ENCODE measurements at regions not wholly inside any gene's neighbourhood (a gene's known extent, or its start where the extent isn't known, plus 50 kb on each side); places are given as distances from the start of the nearest gene placed in this dataset.
A peak's percentile ranks its signal among the peaks of the same experiment; 100 is the strongest.
"Not testable (repeated sequence)": the region's sequence is repeated elsewhere in the genome, so short reads cannot be mapped to it uniquely, and the experiment has no call there.

DNA sequence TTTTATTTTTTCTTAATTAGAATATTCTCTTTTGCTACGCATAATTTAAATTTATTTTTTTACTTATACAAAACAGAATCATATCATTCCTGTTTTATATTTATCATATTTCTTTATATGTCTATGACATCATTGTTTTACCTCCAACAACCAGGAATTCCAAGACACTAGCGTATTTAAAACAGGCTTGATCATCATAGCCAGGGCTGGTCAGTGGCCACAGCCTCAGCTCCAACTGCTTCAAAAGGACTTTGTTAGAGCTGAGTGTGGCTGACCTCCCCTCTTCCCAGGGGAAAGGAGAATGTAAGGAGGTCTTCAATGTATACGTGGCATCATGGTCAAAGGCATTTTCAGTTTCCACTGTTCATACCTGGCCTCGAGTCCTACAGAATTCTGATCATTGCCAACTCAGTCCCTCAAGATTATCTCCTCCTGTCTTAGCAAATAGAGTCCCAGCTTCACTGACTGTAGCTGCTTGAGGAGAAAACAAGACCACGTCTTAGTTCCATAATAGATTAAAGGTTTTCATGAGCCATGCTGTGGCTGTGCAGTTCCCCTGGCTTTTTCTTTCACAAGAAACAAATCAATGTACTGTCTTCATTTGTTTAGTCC lies 444.0 kb downstream of the PTPRC start:
- H3K27ac ChIP-seq = no peak overlapping the region
- no peaks in the 10 kb centered on the region for H3K36me3 ChIP-seq (ENCODE audit: insufficient read depth, low read length)
- H3K9me3 ChIP-seq (ENCODE audit: low read depth, low read length) = no peaks in the 10 kb centered on the region
- DNase-seq (ENCODE audit: low read depth, low spot score) = no peak
- TF ChIP-seq FOXP2 (optimal IDR thresholded peaks at IDR 0.05; ENCODE audit: control extremely low read depth, extremely low read length, insufficient read depth) = no peak
- TF ChIP-seq POLR2AphosphoS5 (IDR thresholded peaks at IDR 0.05; ENCODE audit: borderline replicate concordance, low read depth, low read length) = no peak
- TF ChIP-seq EZH2 (IDR thresholded peaks at IDR 0.05) = no peak
- H3K9ac ChIP-seq (ENCODE audit: insufficient read length) = no peak overlapping the region
- H3K4me3 ChIP-seq = no peak overlapping the region

DNA sequence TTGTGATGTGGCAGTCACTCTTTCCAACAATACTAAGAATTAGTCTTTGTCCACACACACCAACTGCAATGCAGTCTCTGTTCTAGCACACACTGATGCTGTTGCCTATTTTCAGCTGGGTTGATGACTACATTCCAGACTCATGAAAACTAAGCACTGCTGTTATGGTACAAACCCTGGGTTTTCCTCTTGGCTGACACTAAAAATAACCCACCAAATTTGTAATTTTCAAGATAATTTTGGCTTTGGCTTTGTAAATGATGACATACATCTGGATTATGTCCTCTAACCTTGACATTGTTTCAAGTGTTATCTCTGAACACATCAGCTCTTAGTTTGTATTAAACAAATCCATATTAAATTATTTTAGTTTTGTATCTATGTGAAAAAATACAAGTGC lies 444.8 kb downstream of the PTPRC start:
- Histone ChIP-seq H3K27ac (no peak overlapping the region), H3K36me3 (ENCODE audit: insufficient read depth, low read length) (no peaks in the 10 kb centered on the region), H3K9me3 (ENCODE audit: low read depth, low read length) (no peaks in the 10 kb centered on the region), H3K9ac (ENCODE audit: insufficient read length) (no peak overlapping the region), H3K4me3 (no peak overlapping the region)
- TF ChIP-seq POLR2AphosphoS5 (IDR thresholded peaks at IDR 0.05; ENCODE audit: borderline replicate concordance, low read depth, low read length) = no peak
- no peak for TF ChIP-seq EZH2 (IDR thresholded peaks at IDR 0.05)
- TF ChIP-seq FOXP2 (optimal IDR thresholded peaks at IDR 0.05; ENCODE audit: control extremely low read depth, extremely low read length, insufficient read depth) = no peak
- no peak for DNase-seq (ENCODE audit: low read depth, low spot score)

DNA sequence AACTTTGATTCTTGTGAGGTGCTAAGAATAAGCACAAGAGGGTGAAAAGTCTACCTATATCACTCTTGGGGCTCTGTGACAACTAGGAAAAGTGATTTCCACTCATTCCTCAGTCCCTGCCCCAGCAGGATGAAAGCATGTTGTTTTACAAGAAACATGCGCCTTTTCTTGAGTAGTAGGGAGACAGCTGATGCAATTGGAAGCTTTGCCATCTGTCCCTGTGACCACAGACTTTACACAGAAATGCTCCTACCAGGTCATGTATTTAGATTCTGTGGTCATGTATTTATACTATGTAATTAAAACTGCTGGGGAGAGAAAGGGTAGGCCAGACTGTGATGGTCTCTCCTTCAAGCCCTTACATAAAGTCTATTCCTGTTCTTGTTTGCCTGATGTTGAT lies 445.5 kb downstream of the PTPRC start:
- no peak for DNase-seq (ENCODE audit: low read depth, low spot score)
- peak overlapping the region; percentile 64 for H3K27ac ChIP-seq
- TF ChIP-seq FOXP2 (optimal IDR thresholded peaks at IDR 0.05; ENCODE audit: control extremely low read depth, extremely low read length, insufficient read depth) (no peak), POLR2AphosphoS5 (IDR thresholded peaks at IDR 0.05; ENCODE audit: borderline replicate concordance, low read depth, low read length) (no peak), EZH2 (IDR thresholded peaks at IDR 0.05) (no peak)
- H3K4me3 ChIP-seq = no peak overlapping the region
- H3K36me3 ChIP-seq (ENCODE audit: insufficient read depth, low read length) = no peaks in the 10 kb centered on the region
- H3K9ac ChIP-seq (ENCODE audit: insufficient read length) = peak overlapping the region; percentile 3
- no peaks in the 10 kb centered on the region for H3K9me3 ChIP-seq (ENCODE audit: low read depth, low read length)

DNA sequence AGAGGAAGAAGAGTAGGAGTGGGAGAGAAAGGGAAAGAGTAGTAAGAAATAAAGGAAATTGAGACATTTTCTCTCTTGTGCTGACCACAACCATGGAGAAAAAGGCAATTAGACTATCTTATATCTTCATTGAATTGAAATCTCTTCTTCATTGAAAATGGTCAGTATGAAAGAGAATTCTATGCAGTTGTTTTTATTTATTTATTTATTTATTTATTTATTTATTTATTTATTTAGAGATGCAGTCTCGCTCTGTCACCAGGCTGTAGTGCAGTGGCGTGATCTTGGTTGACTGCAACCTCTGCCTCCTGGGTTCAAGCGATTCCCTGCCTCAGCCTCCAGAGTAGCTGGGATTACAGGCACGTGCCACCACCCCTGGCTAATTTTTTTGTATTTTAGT lies 447.1 kb downstream of the PTPRC start:
- DNase-seq (ENCODE audit: low read depth, low spot score) = no peak
- Histone ChIP-seq H3K9me3 (ENCODE audit: low read depth, low read length) (no peaks in the 10 kb centered on the region), H3K36me3 (ENCODE audit: insufficient read depth, low read length) (no peaks in the 10 kb centered on the region), H3K27ac (no peak overlapping the region), H3K9ac (ENCODE audit: insufficient read length) (no peak overlapping the region), H3K4me3 (no peak overlapping the region)
- no peak for TF ChIP-seq POLR2AphosphoS5 (IDR thresholded peaks at IDR 0.05; ENCODE audit: borderline replicate concordance, low read depth, low read length)
- TF ChIP-seq FOXP2 (optimal IDR thresholded peaks at IDR 0.05; ENCODE audit: control extremely low read depth, extremely low read length, insufficient read depth) = no peak
- no peak for TF ChIP-seq EZH2 (IDR thresholded peaks at IDR 0.05)

DNA sequence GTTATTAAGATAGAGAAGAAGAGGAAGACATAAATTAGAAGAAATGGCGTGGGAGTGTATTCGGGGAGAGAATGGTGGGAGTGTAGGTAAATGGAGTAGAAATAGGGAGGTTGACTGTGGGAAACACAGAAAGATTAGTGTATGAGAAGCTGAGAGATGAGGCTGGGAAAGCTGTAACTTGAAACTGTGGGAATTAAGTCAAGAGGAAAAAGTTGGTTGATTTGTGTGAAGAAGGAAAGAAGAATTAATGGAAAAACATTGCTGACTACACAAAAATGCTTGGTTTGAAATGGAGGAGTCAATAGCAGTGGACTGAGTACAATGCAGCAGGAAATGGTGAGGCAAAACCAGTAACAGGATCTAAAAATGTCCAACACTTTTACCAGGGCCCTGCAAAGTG lies 448.3 kb downstream of the PTPRC start:
- no peak for TF ChIP-seq POLR2AphosphoS5 (IDR thresholded peaks at IDR 0.05; ENCODE audit: borderline replicate concordance, low read depth, low read length)
- no peak for TF ChIP-seq EZH2 (IDR thresholded peaks at IDR 0.05)
- TF ChIP-seq FOXP2 (optimal IDR thresholded peaks at IDR 0.05; ENCODE audit: control extremely low read depth, extremely low read length, insufficient read depth) = no peak
- Histone ChIP-seq H3K9ac (ENCODE audit: insufficient read length) (no peak overlapping the region), H3K9me3 (ENCODE audit: low read depth, low read length) (no peaks in the 10 kb centered on the region), H3K4me3 (no peak overlapping the region), H3K36me3 (ENCODE audit: insufficient read depth, low read length) (no peaks in the 10 kb centered on the region), H3K27ac (no peak overlapping the region)
- DNase-seq (ENCODE audit: low read depth, low spot score) = no peak

DNA sequence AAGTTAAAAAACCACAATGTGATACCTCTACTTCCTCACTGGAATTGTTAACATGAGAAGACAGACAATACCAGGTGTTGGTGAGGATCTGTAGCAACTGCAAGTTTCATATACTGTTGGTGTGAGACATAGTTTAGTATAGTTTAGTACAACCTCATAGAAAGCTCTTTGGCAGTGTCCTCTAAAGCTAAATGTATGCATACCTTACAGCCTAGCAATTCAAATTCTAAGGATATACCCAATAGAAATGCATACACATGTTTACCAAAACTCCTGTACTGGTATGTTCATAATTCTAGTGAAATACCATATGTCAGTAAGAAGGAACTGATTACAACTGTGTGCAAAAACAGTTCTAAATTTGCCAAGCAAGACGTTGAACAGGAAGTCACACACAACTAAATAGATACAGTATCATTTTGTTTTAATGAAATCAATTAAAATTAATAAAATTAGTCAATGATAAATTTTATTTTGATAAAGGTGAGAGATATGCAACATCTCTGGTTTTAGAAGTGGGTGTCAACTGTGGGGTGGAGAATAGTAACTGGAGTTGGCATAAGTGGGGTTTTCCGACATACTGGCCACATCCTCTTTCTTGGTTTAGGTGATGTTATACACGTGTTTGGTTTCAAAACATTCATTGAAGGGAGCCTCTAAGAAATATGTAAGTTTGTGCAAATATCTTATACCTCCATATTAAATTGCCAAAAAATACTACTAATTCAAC lies 450.7 kb downstream of the PTPRC start:
- no peak overlapping the region for H3K9ac ChIP-seq (ENCODE audit: insufficient read length)
- H3K27ac ChIP-seq = no peak overlapping the region
- no peak for DNase-seq (ENCODE audit: low read depth, low spot score)
- TF ChIP-seq EZH2 (IDR thresholded peaks at IDR 0.05) = no peak
- no peak for TF ChIP-seq FOXP2 (optimal IDR thresholded peaks at IDR 0.05; ENCODE audit: control extremely low read depth, extremely low read length, insufficient read depth)
- no peak for TF ChIP-seq POLR2AphosphoS5 (IDR thresholded peaks at IDR 0.05; ENCODE audit: borderline replicate concordance, low read depth, low read length)
- no peaks in the 10 kb centered on the region for H3K36me3 ChIP-seq (ENCODE audit: insufficient read depth, low read length)
- H3K4me3 ChIP-seq = no peak overlapping the region
- no peaks in the 10 kb centered on the region for H3K9me3 ChIP-seq (ENCODE audit: low read depth, low read length)

DNA sequence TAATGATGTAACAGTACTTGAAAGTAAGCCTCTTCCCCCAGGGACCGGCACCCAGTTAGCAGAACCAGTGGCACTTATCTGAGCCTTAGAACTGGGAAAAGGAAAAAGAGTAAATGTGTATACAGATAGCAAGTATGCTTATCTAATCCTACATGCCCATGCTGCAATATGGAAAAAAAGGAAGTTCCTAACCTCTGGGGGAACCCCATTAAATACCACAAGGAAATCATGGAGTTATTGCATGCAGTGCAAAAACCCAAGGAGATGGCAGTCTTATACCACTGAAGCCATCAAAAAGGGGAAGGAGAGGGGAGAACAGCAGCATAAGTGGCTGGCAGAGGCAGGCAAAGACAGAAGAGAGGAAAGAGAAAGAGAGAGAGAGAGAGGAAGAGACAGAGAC lies 456.8 kb downstream of the PTPRC start:
- not testable (repeated sequence) for DNase-seq (ENCODE audit: low read depth, low spot score); H3K9me3 ChIP-seq (ENCODE audit: low read depth, low read length); H3K9ac ChIP-seq (ENCODE audit: insufficient read length); H3K36me3 ChIP-seq (ENCODE audit: insufficient read depth, low read length); H3K4me3 ChIP-seq; H3K27ac ChIP-seq

DNA sequence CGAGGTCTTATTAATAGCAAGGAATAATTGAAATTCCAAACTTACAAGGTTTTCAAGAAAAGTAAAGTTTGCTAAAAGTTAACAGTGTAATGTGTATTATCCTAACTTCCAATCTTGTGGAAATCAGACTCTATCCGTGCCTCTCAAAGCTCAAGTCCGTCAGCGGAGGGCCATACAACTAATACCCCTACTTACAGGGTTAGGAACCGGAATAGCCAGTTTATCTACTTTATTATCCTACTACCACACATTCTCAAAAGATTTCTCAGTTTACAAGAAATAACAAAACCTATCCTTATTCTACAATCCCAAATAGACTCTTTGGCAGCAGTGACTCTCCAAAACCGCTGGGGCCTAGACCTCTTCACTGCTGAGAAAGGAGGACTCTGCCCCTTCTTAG lies 457.8 kb downstream of the PTPRC start:
- H3K4me3 ChIP-seq = no peak overlapping the region
- H3K27ac ChIP-seq = no peak overlapping the region
- DNase-seq (ENCODE audit: low read depth, low spot score) = no peak
- H3K36me3 ChIP-seq (ENCODE audit: insufficient read depth, low read length) = no peaks in the 10 kb centered on the region
- H3K9ac ChIP-seq (ENCODE audit: insufficient read length) = no peak overlapping the region
- H3K9me3 ChIP-seq (ENCODE audit: low read depth, low read length) = no peaks in the 10 kb centered on the region
- TF ChIP-seq FOXP2 (optimal IDR thresholded peaks at IDR 0.05; ENCODE audit: control extremely low read depth, extremely low read length, insufficient read depth) (no peak), POLR2AphosphoS5 (IDR thresholded peaks at IDR 0.05; ENCODE audit: borderline replicate concordance, low read depth, low read length) (no peak), EZH2 (IDR thresholded peaks at IDR 0.05) (no peak)

DNA sequence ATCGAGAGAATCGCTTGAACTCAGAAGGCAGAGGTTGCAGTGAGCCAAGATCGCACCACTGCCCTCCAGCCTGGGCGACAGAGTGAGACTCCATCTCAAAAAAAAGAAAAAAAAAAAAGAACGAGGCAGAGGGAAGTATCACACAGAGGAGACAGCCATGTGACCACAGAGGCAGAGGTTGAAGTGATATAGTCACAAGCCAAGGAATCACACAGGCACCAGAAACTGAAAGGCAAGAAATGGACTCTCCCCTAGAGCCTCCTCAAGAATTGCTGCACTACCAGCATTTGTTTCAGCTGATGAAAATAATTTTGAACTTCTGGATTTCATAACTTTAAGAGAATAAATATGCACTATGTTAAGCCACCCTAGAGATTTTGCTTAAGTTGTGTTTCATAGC lies 459.6 kb downstream of the PTPRC start:
- DNase-seq (ENCODE audit: low read depth, low spot score) = no peak
- H3K36me3 ChIP-seq (ENCODE audit: insufficient read depth, low read length) = no peaks in the 10 kb centered on the region
- TF ChIP-seq EZH2 (IDR thresholded peaks at IDR 0.05) = no peak
- no peak for TF ChIP-seq FOXP2 (optimal IDR thresholded peaks at IDR 0.05; ENCODE audit: control extremely low read depth, extremely low read length, insufficient read depth)
- TF ChIP-seq POLR2AphosphoS5 (IDR thresholded peaks at IDR 0.05; ENCODE audit: borderline replicate concordance, low read depth, low read length) = no peak
- no peak overlapping the region for H3K27ac ChIP-seq
- no peak overlapping the region for H3K9ac ChIP-seq (ENCODE audit: insufficient read length)
- no peaks in the 10 kb centered on the region; the same call in 1 of the 2 replicates for H3K9me3 ChIP-seq (ENCODE audit: low read depth, low read length)
- H3K4me3 ChIP-seq = no peak overlapping the region

Data from SK-N-MC (cell line).